T-helper 1 cell treated with Interleukin-12 subunit alpha and Interleukin-12 subunit beta and Interleukin-4 antibody, amounts not matched to agents 30 ng/mL and 1 ng/mL, for 36 hours (primary cell): ENCODE measurements at regions not wholly inside any gene's neighbourhood (a gene's known extent, or its start where the extent isn't known, plus 50 kb on each side); places are given as distances from the start of the nearest gene placed in this dataset.

Experiments
- intact Hi-C: fragments of 100-400 bp; cut with micrococcal nuclease; formaldehyde crosslinking; loops from one replicate; pipeline ENCODE4 v1.15.1; 2024

DNA sequence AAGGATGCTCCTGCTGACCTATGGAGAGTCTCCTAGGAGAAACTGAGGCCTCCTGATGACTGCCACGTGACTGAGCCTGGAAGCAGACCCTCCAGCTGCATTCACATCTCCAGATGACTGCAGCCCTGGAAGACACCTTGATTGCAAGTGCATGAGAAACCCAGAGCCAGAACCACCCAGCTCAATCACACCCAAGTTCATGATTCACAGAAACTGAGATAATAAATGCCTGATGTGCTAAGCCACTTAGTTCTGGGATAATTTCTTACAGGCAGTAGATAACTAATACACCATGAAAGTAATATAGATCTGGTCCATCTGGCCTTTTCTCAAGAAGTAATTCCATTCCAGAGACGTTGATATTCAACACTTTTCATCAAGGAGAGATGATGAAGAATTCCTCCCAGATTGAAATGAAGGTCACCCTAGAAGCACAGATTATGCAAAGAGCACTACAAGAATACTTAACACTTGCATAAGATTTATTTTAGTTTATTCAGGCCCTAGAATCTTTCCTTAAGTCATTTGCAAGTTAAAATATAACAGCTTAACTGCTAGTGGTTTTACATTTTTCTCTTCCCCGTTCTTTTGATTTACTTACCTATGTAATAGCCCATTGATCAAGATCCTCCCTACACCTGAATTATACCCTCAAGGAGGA lies 208.2 kb upstream of the INHBA start:
- intact Hi-C loops = no loop called here

DNA sequence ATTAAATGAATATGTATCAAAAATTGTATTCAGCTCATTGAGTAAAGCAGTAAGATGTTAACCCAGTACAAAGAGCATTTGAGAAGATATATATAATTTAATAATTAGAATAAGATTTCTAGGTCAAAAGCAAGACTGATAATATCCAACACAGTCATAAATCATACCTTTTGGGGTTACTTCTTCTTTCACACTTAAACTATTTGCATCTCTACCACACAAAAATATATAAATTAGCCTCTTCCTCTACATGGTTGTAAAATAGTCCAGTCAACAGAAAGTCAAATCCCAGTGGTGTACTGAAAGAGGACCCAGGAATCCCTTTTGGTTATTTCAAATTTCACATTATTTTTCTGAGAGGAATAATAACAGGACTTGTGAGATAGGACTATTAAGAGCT lies 204.6 kb upstream of the INHBA start:
- intact Hi-C loops = no loop called here

DNA sequence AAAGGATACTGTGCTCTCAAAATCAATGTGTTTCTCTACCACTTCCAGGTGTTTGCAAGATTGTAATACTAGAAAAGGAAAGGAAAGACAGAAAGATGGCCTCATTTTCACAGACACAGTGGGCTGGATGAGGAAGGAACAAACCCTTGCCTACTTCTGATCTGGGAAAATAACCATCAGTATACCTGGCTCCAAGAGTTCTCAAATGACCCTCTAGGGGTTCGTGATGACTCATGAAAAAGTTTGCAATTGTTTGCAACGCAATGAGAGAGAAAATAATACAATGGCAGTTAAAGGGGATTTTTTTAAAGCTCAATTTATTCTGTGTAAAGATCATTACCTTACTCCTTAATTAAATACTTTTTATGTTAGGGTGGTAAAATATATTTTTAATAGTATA lies 197.6 kb upstream of the INHBA start:
- intact Hi-C loops = no loop called here

DNA sequence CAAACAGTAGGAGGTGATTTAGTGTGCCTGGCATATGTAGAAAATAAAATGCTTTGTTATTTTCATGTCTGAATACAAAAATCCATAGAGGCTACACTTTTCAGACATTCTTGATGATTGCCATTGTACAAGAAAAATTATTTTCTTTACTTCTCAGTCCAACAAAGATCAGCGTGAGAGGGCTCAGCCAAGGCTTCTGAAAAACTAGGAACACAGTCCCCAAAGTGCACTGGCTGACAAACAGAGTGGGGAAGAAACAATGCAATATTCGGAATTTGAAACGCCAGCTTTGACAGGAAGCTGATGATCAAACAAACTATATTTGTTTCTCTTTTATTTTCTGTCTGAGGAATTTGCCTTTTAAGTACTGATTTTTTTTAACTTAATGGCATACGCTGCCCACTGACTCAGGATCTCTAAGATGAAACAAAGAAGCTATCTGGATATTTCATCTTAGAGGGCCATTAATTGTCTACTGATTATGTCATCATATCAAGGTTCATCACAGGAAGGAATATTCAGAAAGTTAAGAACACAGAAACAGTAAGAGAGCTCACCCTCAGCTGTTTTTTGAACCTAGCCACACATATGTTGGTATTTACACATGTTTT lies 197.0 kb upstream of the INHBA start:
- intact Hi-C loops = no loop called here

DNA sequence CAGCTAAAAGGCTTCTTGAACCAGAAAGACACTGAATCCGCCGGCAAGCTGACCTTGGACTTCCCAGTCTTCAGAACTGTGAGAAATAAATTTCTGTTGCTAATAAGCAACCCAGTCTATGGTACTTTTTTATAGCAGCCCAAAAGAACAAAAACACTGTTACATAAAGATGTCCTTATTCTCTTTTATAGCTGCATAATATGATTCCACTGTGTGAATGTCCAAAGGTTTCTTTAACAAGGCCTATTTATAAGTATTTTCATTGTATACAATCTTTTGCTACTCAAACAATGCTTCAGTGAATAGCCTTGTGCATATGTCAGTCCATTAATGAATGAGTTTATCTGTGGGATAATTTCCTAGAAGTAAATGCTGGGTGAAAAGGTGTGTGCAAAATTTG lies 190.8 kb upstream of the INHBA start:
- intact Hi-C loops = no loop called here

GRCh38 chr7:41892356-41893100 lies 189.6 kb upstream of the INHBA start:
- intact Hi-C loops = no loop called here

GRCh38 chr7:41891950-41892349 lies 189.1 kb upstream of the INHBA start:
- intact Hi-C loops = no loop called here

DNA sequence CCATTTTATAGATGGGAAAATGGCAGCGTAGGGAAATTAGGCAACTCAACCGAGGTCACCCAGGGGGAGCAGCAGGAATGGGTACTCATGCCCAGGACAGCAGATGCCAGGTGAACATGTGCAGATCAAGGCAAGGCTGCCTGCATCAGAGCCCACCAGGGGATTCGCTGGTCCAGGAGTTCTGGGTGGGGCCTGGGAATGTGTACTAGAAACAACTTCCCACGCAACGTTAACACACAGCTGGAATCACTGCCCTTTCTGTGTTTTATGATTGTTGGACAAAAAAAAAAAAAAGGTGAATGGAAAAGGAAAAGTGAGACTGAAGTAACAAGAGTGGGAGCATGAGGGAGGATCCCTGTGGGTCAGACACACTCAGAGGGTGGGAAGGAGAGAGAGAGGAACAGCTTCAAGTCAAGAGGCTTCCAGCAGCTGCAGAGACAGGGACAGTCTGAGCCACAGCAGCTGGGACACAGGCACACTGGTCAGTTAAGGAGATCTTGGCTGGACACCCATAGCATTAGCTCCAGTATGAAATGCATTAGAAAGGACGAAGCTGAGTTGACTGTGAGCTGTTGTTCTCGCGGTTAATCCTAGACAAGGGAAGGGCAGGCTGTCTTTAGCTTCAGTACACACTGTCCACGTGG lies 187.9 kb upstream of the INHBA start:
- intact Hi-C loops = no loop called here

DNA sequence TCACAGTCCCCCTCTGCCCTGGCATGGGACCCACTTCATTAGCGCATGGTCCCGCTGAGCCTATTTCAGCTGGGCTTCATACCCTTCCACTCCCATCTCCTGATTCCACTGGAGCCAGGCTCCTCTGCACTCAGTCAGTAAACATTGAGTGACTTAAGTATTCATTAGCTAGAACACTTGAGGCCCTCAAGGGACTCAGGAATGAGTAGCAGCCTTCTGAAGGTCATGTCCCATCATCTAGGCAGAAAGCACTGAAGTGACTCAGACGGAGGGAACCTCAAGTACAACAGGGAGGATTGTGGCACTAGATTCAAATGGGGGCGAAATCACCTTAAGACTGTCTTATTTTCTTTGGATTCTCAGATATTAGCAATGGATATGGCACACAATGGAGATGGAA lies 186.6 kb upstream of the INHBA start:
- intact Hi-C loops = loop anchor here (10.0 kb wide), 1 partner anchor 1695 kb away; the partner anchor contains the start of gene STK17A

GRCh38 chr7:41889040-41889439 lies 186.2 kb upstream of the INHBA start:
- intact Hi-C loops = loop anchor here (10.0 kb wide), 1 partner anchor 1696 kb away; the partner anchor contains the start of gene STK17A

- intact Hi-C loops = loop anchor here (10.0 kb wide), 1 partner anchor 1697 kb away; the partner anchor contains the start of gene STK17A
Measured at GRCh38 chr7:41887416-41887815, 184.5 kb upstream of the INHBA start.

DNA sequence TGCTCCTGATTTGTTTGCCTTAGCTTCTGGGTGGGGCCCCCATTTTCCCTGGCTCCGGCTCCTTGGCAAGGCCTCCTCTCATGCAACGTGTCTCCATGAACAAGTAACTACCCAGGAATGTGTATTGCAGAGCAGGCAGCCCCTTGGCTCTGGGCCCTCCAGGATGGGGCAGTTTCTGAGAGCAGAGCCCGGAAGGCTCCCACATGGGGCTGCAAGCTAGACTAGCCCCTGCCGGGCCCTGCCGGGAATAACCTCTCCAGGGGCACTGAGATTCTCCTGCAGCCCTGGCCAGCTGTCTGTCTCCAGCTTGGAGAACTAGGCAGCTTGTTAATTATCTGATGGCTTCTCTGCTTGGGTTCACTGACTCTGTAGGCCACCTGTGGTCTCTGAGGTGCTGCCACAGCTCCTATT lies 184.0 kb upstream of the INHBA start:
- intact Hi-C loops = loop anchor here (10.0 kb wide), 1 partner anchor 1698 kb away; the partner anchor contains the start of gene STK17A

DNA sequence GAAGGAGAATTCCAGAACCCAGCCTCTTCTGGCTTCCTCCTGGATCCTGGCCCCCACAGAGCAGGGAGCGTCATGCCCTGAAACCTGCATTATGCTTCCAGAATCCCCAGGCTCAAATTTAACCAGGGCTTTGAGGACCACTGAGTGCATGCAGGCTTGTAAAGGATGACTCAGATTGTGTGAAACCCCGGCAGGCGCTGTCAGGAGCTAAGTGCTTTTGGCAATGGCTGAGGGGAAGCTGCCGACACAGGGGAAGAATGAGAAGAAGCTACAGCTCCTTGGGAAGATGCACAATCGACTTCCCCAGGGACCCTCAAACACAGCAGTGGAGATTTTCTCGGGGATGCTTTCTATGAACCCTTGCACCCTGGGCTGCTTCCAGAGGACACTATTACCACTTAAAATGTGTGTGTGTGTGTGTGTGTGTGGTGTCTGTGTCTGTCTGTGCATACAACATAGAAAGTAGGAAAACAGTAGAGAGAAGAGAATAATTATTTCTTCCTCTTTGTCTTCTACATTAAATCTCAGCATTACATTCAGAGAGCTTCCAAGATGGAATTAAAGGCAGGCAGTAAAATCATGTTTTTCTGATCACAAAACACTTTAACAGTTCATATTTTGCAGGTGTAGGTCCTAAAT lies 183.5 kb upstream of the INHBA start:
- intact Hi-C loops = loop anchor here (10.0 kb wide), 1 partner anchor 1698 kb away; the partner anchor contains the start of gene STK17A

DNA sequence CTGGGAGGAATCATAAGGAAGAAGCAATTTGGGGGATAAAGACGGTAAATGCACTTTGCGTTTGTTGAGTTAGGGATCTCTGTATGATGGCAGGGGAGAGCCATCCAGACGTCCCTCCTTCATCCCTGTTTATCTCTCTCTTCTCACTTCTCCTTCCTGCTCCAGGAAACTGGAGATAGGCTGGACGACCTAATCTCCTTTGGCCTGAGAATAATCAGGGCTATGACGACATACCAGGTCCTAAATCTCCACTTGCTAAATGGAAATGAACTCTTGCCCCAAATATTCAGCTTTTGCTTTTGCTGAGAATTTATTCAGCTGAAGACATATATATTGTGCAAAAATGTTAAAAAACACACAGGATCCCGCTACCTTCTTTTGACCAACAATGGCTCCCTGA lies 182.9 kb upstream of the INHBA start:
- intact Hi-C loops = loop anchor here (10.0 kb wide), 1 partner anchor 1699 kb away; the partner anchor contains the start of gene STK17A

DNA sequence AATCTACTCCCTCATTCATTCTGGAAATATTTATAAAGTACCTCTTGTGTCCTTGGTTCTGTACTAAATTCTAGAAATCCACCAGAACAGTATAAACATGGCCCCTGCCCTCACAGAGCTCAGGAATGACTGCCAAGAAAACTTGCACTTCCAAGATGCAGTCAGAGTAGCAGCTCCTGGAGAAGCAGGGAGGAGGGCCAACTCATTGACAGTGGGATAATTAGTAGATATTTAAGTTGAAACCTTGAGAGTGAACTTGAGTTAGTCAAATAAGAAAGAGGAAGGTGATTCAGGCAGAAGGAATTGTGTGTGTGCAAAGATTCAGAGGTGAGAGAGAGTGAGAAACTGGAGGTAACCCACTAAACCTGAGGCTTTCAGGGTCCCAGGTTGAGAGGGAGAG lies 182.2 kb upstream of the INHBA start:
- intact Hi-C loops = loop anchor here (10.0 kb wide), 1 partner anchor 1700 kb away; the partner anchor contains the start of gene STK17A

GRCh38 chr7:41882745-41883420 lies 180.0 kb upstream of the INHBA start:
- intact Hi-C loops = loop anchor here (5.0 to 10.0 kb wide), 7 partner anchors 59 to 1949 kb away; partner anchors contain the start of genes C7orf25 and STK17A

GRCh38 chr7:41882256-41882655 lies 179.4 kb upstream of the INHBA start:
- intact Hi-C loops = loop anchor here (5.0 to 10.0 kb wide), 7 partner anchors 60 to 1950 kb away; partner anchors contain the start of genes C7orf25 and STK17A

DNA sequence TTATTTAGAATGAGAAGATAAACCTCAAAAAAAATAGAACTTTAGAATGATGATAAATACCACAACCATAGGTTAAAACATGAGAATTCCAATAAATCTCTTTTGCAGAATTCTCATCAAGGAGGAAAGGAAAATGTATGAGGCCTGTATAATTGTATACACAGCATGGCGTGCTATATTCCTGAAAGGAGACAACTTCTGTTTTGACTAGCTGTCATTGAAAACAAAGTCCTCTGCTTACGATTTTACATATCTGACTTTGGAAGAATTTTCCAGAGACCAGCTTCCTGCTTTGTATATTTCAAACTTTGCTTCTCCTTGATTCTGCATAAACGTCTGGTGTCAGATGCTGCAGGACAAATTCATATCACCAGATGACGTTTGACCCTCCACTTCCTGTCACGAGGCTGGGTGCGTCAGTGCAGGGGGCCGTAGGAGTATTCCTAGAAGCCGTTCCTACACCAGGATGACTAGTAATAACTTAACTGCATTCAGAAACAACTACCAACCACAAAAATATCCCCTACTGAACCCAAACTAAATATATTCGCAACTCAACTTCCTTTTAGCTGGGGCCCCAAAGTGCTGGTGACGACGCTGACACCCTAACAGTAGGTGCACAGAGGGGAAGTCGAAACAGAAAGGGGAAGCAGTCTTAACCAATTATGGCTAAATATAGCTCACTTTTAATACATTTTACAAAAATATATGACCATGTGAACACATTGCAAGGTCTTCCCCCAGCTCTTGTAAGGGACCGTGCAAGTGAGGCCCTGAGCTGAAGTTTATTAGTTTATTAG lies 178.6 kb upstream of the INHBA start:
- intact Hi-C loops = loop anchor here (1.0 to 10.0 kb wide), 9 partner anchors 11 to 1951 kb away; partner anchors contain the start of genes C7orf25 and STK17A

DNA sequence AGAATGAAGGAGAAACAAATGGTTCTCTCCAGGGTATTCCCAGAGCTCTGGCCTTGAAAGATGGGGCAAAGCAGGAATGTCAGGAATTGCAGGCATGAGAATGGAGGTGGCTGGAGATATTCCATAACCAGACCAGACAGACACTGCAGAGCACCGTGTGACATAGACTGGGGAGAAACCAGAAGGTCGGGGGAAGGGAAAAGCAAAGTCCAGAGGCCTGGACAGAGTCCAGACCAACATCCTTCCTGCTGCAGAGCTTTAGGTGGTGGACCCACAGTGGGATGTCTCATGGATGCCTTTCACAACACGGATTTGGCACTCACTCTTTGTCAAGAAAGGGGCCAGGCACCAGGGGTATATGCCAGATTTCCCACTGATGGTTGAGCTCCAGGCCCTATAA lies 177.2 kb upstream of the INHBA start:
- intact Hi-C loops = loop anchor here (5.0 to 10.0 kb wide), 7 partner anchors 62 to 1952 kb away; partner anchors contain the start of genes C7orf25 and STK17A
